Suprapubic skin (tissue), 4 donors: ENCODE measurements at regions not wholly inside any gene's neighbourhood (a gene's known extent, or its start where the extent isn't known, plus 50 kb on each side); places are given as distances from the start of the nearest gene placed in this dataset.

Experiments used
- CTCF ChIP-seq, 2 donors: fragments of 200-600 bp in 1 of 2; fragments of 450-650 bp in 1 of 2; sonication (generic) in 1 of 2; IDR thresholded peaks; one replicate each; pipeline ENCODE4 v1.5.1; 2016 to 2019; ENCODE audit warnings: antibody characterized with exemption in 2 of 2, mild to moderate bottlenecking in 1 of 2, moderate library complexity in 1 of 2
- EP300 ChIP-seq: sonication (generic); formaldehyde crosslinking; IDR thresholded peaks from one replicate; pipeline ENCODE4 v1.6.1; 2017; ENCODE audit warnings: antibody characterized with exemption
- POLR2AphosphoS5 ChIP-seq, 3 donors: sonication (generic); formaldehyde crosslinking; IDR thresholded peaks; one replicate each; pipeline ENCODE4 v1.6.1; 2017; ENCODE audit warnings: antibody characterized with exemption in 3 of 3

GRCh38 chr3:124207077-124207476 is 215.2 kb upstream of the ROPN1 start:
- TF ChIP-seq POLR2AphosphoS5 (IDR thresholded peaks at IDR 0.05) (no peak), CTCF (IDR thresholded peaks at IDR 0.05) (no peak), EP300 (no peak)
